ENCODE measurements at regions not wholly inside any gene's neighbourhood (a gene's known extent, or its start where the extent isn't known, plus 50 kb on each side); places are given as distances from the start of the nearest gene placed in this dataset.

DNA sequence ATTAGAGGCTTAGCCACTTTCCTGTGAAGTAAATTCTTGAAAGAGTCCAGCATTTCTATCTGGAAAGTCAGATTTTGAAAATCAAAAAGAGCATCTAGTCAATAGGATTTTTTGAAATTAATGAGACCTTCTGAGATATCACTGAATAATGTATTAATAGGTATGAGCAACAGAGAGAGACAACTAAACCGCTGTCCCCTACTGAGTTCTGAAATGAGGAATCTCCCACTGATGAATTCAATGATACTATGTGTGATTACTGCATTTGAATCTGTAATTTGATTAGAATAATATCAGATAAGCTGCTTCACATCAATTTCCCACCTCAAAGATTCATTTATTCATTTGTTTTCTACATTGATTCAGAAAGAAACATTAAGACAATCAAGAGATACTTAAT, 252.8 kb downstream of the TMX3 start:
- TF ChIP-seq SIX5 (IDR thresholded peaks at IDR 0.05; ENCODE audit: low read depth, low read length) (no peak), CHD7 (IDR thresholded peaks at IDR 0.05; ENCODE audit: insufficient replicate concordance, low read length) (no peak), ZNF274 (IDR thresholded peaks at IDR 0.05; ENCODE audit: borderline replicate concordance, extremely low read depth, low read length) (no peak), RXRA (IDR thresholded peaks at IDR 0.05; ENCODE audit: insufficient read depth, low read depth, low read length) (no peak), EGR1 (IDR thresholded peaks at IDR 0.05; ENCODE audit: borderline replicate concordance, low read depth, low read length) (no peak), CBX5 (IDR thresholded peaks at IDR 0.05; ENCODE audit: low read depth, low read length) (no peak), SP2 (IDR thresholded peaks at IDR 0.05; ENCODE audit: low read length) (no peak), CHD1 (IDR thresholded peaks at IDR 0.05; ENCODE audit: low read depth, low read length) (no peak)
- TF ChIP-seq, protein P1, sequence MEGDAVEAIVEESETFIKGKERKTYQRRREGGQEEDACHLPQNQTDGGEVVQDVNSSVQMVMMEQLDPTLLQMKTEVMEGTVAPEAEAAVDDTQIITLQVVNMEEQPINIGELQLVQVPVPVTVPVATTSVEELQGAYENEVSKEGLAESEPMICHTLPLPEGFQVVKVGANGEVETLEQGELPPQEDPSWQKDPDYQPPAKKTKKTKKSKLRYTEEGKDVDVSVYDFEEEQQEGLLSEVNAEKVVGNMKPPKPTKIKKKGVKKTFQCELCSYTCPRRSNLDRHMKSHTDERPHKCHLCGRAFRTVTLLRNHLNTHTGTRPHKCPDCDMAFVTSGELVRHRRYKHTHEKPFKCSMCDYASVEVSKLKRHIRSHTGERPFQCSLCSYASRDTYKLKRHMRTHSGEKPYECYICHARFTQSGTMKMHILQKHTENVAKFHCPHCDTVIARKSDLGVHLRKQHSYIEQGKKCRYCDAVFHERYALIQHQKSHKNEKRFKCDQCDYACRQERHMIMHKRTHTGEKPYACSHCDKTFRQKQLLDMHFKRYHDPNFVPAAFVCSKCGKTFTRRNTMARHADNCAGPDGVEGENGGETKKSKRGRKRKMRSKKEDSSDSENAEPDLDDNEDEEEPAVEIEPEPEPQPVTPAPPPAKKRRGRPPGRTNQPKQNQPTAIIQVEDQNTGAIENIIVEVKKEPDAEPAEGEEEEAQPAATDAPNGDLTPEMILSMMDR (IDR thresholded peaks at IDR 0.05; ENCODE audit: control extremely low read depth in 1 of 3, insufficient read depth in 1 of 3, low read depth in 1 of 3, low read length in 3 of 3), result no peak
